Thyroid gland (tissue), 4 donors: ENCODE measurements at regions not wholly inside any gene's neighbourhood (a gene's known extent, or its start where the extent isn't known, plus 50 kb on each side); places are given as distances from the start of the nearest gene placed in this dataset.

ENCODE experiments used
- CTCF ChIP-seq, 6 experiments: fragments of 200-600 bp in 3 of 6; fragments of 450-650 bp in 3 of 6; sonication (generic) in 3 of 6; IDR thresholded peaks; one replicate each; pipeline ENCODE4 v1.5.1; 2016 to 2019; ENCODE audit warnings: antibody characterized with exemption in 6 of 6, mild to moderate bottlenecking in 2 of 6, inconsistent platforms in 1 of 6, moderate library complexity in 1 of 6
- POLR2A ChIP-seq, 2 donors: fragments of 450-650 bp; IDR thresholded peaks; one replicate each; pipeline ENCODE4 v1.6.1; 2017; ENCODE audit warnings: antibody characterized with exemption in 2 of 2, mild to moderate bottlenecking in 2 of 2, moderate library complexity in 1 of 2

- TF ChIP-seq CTCF (IDR thresholded peaks at IDR 0.05), result no peak
- no peak for TF ChIP-seq POLR2A (IDR thresholded peaks at IDR 0.05)
Measured at GRCh38 chr1:5664081-5664768, 328.0 kb downstream of the NPHP4 start.
